OCI-LY7 (cell line): ENCODE measurements at regions not wholly inside any gene's neighbourhood (a gene's known extent, or its start where the extent isn't known, plus 50 kb on each side); places are given as distances from the start of the nearest gene placed in this dataset.

Source experiments
- BruUV-seq: library from RNA; stranded (reverse); fragments of 400-500 nt; replicated peaks from 2 replicates; lab custom pipeline; 2021; lab: Mats Ljungman, UMichigan
- CTCF ChIA-PET: fragments of 300-600 bp; sonication (Branson Sonifier 250); formaldehyde crosslinking; loops from one replicate; lab custom pipeline; 2022; ENCODE audit warnings: antibody characterized with exemption; ENCODE audit not compliant: unreplicated experiment; lab: Charles Lee
- POLR2A ChIA-PET: fragments of 300-600 bp; sonication (Branson Sonifier 250); formaldehyde crosslinking; loops from one replicate; lab custom pipeline; 2022; ENCODE audit warnings: antibody characterized with exemption; lab: Charles Lee
- DNase-seq: peaks from one replicate; pipeline ENCODE4 v3.0.0-alpha.2; 2015; ENCODE audit warnings: low spot score
- H2AFZ ChIP-seq: fragments of 200-600 bp; sonication (generic), shearing (Covaris generic); 2 replicates; pipeline ENCODE4 v1.6.1; 2014; ENCODE audit warnings: mild to moderate bottlenecking, antibody characterized with exemption, low read length, moderate library complexity
- H3K27ac ChIP-seq: fragments of 200-600 bp; sonication (generic); 2 replicates; pipeline ENCODE4 v1.5.1; 2014; ENCODE audit warnings: mixed run types, low read depth, mild to moderate bottlenecking, moderate library complexity, low read length, inconsistent platforms; ENCODE audit not compliant: poor library complexity, severe bottlenecking
- H3K36me3 ChIP-seq: fragments of 200-600 bp; sonication (generic); 2 replicates; pipeline ENCODE4 v1.6.1; 2014; ENCODE audit warnings: mild to moderate bottlenecking, antibody characterized with exemption, low read length, moderate library complexity, mixed read lengths; ENCODE audit not compliant: insufficient read depth
- H3K4me1 ChIP-seq: fragments of 200-600 bp; sonication (generic); 2 replicates; pipeline ENCODE4 v1.5.1; 2014; ENCODE audit warnings: mild to moderate bottlenecking, low read length; ENCODE audit not compliant: insufficient read depth, poor library complexity, severe bottlenecking
- H3K4me2 ChIP-seq: fragments of 200-600 bp; sonication (generic); 2 replicates; pipeline ENCODE4 v1.6.1; 2014; ENCODE audit warnings: mild to moderate bottlenecking, low read length
- H3K4me3 ChIP-seq: fragments of 200-600 bp; sonication (generic); 2 replicates; pipeline ENCODE4 v1.5.1; 2014; ENCODE audit warnings: mild to moderate bottlenecking, low read depth, low read length; ENCODE audit not compliant: poor library complexity, severe bottlenecking
- H3K79me2 ChIP-seq: fragments of 200-600 bp; sonication (generic); 2 replicates; pipeline ENCODE4 v1.6.1; 2016; ENCODE audit warnings: low read depth, mild to moderate bottlenecking, low read length, moderate library complexity, mixed read lengths; ENCODE audit not compliant: insufficient read depth
- H3K9me2 ChIP-seq: fragments of 200-600 bp; sonication (generic); 2 replicates; pipeline ENCODE4 v1.6.1; 2016; ENCODE audit warnings: mild to moderate bottlenecking, low read length, mixed read lengths; ENCODE audit not compliant: insufficient read depth
- H3K9me3 ChIP-seq: fragments of 200-600 bp; sonication (generic); 2 replicates; pipeline ENCODE4 v1.6.1; 2014; ENCODE audit warnings: mild to moderate bottlenecking, mixed run types, low read length, mixed read lengths
- H4K20me1 ChIP-seq: fragments of 200-600 bp; sonication (generic); 2 replicates; pipeline ENCODE4 v1.6.1; 2014; ENCODE audit warnings: mild to moderate bottlenecking, antibody characterized with exemption, low read length, moderate library complexity, mixed read lengths; ENCODE audit not compliant: insufficient read depth
- EZH2phosphoT487 ChIP-seq: fragments of 200-600 bp; sonication (generic); IDR thresholded peaks from 2 replicates; pipeline ENCODE4 v1.6.1; 2018; ENCODE audit warnings: low read depth, borderline replicate concordance, mild to moderate bottlenecking, mixed run types, antibody characterized with exemption, low read length, moderate library complexity, mixed read lengths
- intact Hi-C: fragments of 100-400 bp; cut with micrococcal nuclease; formaldehyde crosslinking; loops from one replicate; pipeline ENCODE4 v1.10.0; 2022; ENCODE audit not compliant: unreplicated experiment
- TF ChIP-seq, protein P1 (sequence below): fragments of 200-600 bp; sonication (generic); conservative IDR thresholded peaks from 2 replicates; pipeline ENCODE4 v1.5.1; 2014; ENCODE audit warnings: mild to moderate bottlenecking, antibody characterized with exemption, low read length, moderate library complexity, mixed read lengths

- H3K9me2 ChIP-seq: no peaks in the 10 kb centered on the region
- no peaks in the 10 kb centered on the region for H3K4me1 ChIP-seq
- H2AFZ ChIP-seq: no peak overlapping the region
- intact Hi-C loops: no loop called here
- H4K20me1 ChIP-seq: no peaks in the 10 kb centered on the region
- no peak overlapping the region for H3K27ac ChIP-seq
- no peaks in the 10 kb centered on the region for H3K9me3 ChIP-seq
- no TSS peak for BruUV-seq
- no peaks in the 10 kb centered on the region for H3K79me2 ChIP-seq
- no peaks in the 10 kb centered on the region for H3K36me3 ChIP-seq
- TF ChIP-seq, protein P1, sequence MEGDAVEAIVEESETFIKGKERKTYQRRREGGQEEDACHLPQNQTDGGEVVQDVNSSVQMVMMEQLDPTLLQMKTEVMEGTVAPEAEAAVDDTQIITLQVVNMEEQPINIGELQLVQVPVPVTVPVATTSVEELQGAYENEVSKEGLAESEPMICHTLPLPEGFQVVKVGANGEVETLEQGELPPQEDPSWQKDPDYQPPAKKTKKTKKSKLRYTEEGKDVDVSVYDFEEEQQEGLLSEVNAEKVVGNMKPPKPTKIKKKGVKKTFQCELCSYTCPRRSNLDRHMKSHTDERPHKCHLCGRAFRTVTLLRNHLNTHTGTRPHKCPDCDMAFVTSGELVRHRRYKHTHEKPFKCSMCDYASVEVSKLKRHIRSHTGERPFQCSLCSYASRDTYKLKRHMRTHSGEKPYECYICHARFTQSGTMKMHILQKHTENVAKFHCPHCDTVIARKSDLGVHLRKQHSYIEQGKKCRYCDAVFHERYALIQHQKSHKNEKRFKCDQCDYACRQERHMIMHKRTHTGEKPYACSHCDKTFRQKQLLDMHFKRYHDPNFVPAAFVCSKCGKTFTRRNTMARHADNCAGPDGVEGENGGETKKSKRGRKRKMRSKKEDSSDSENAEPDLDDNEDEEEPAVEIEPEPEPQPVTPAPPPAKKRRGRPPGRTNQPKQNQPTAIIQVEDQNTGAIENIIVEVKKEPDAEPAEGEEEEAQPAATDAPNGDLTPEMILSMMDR: no peak
- TF ChIP-seq EZH2phosphoT487: no peak
- no peak overlapping the region for H3K4me2 ChIP-seq
- ChIA-PET POLR2A (interaction anchor here (0.6 kb wide), 1 partner anchor 125 kb away, joined by 3 read pairs; no protein-coding TSS in a partner anchor), CTCF (interaction anchor here (0.6 kb wide), 1 partner anchor 13 kb away, joined by 3 read pairs; no protein-coding TSS in a partner anchor)
- no peak for DNase-seq
- H3K4me3 ChIP-seq: no peak overlapping the region
Observed at GRCh38 chr15:53447742-53448141, 311.7 kb downstream of the WDR72 start.

DNA sequence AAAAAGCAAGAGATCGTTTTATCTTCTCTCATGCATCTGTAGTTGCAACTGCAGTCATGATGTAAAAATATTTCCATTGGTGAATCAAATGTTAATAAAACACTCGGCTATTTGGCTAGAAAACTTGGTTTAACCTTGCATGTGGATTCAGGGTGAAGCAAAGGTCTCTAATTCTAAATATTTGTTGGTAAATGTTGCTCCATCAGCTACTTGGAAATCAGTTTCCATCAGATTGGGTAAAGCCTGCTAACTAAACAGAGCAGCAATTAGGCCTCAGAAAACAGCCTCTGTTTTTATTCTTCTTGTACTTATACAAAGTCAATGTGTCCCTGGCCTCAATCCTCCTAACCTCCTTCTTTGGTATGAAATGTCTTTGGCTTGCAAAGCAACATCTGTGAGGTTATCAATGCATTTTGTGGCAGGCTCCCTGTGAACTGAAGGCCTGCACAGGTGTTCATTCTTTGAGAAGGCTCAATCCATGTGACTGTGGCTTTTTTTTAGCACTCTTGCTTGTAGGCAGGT, 312.3 kb downstream of the WDR72 start:
- no peak overlapping the region for H3K4me3 ChIP-seq
- POLR2A ChIA-PET: interaction anchor here (0.6 kb wide), 1 partner anchor 125 kb away, joined by 3 read pairs; no protein-coding TSS in a partner anchor
- TF ChIP-seq EZH2phosphoT487: no peak
- TF ChIP-seq, protein P1: no peak

DNA sequence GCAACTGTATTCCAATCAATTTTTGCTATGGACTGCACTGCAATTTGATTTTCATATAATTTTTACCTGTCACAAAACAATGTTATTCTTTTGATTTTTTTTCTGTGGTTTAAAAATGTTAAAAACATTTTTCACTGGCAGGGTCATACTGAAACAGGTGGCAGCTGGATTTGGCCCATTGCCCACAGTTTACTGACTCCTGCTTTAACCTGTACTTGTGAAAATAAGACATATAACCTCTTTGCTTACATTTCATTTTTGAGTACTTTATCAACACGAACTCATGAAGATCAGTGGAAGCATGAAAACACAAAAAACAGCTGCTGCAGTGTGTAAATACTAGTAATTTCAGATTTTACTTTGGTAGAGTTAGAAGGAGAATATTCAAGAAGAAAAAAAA, 313.1 kb downstream of the WDR72 start:
- ChIA-PET CTCF (no interaction called here), POLR2A (no interaction called here)
- Histone ChIP-seq H3K4me2 (no peak overlapping the region), H3K4me3 (no peak overlapping the region), H3K36me3 (no peaks in the 10 kb centered on the region), H4K20me1 (no peaks in the 10 kb centered on the region), H3K27ac (no peak overlapping the region), H3K4me1 (no peaks in the 10 kb centered on the region), H3K9me2 (no peaks in the 10 kb centered on the region), H3K9me3 (no peaks in the 10 kb centered on the region), H3K79me2 (no peaks in the 10 kb centered on the region), H2AFZ (no peak overlapping the region)
- TF ChIP-seq EZH2phosphoT487: no peak
- TF ChIP-seq, protein P1: no peak
- no TSS peak for BruUV-seq
- intact Hi-C loops: no loop called here
- DNase-seq: no peak

More for the DNA sequence above, 312.3 kb downstream of the WDR72 start:
- BruUV-seq: no TSS peak
- CTCF ChIA-PET: no interaction called here
- Histone ChIP-seq H3K79me2 (no peaks in the 10 kb centered on the region), H3K4me2 (no peak overlapping the region), H3K4me1 (no peaks in the 10 kb centered on the region), H3K27ac (no peak overlapping the region), H2AFZ (no peak overlapping the region), H3K9me2 (no peaks in the 10 kb centered on the region), H4K20me1 (no peaks in the 10 kb centered on the region), H3K9me3 (no peaks in the 10 kb centered on the region), H3K36me3 (no peaks in the 10 kb centered on the region)
- intact Hi-C loops: no loop called here
- DNase-seq: no peak
